ENCODE measurements at regions not wholly inside any gene's neighbourhood (a gene's known extent, or its start where the extent isn't known, plus 50 kb on each side); places are given as distances from the start of the nearest gene placed in this dataset.

- no peak overlapping the region for H2AFZ ChIP-seq (ENCODE audit: low read length)
These were observed 276.1 kb downstream of the HDGFL1 start for GRCh38 chr6:22845467-22845866.

DNA sequence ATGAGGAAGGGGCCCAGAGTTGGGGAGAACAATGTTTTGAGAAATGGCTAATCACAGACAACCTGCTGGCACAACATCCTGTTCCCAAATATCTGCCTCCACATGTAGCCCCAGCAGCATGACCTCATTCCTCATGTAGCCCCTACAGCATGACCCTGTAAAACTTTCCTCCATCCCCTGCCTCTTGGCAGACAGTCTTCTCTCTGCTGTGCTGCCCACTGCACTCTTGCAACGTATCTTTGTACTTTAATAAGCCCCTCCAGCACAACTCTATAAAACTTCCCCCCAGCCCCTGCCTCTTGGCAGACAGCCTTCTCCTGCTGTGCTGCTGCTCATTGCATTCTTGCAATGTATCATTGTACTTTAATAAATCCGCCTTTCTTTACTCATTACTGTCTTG lies 278.8 kb downstream of the HDGFL1 start:
- Histone ChIP-seq H3K4me2 (ENCODE audit: low read depth, low read length, poor library complexity, severe bottlenecking) (no peak overlapping the region), H2AFZ (ENCODE audit: low read length) (no peak overlapping the region), H3K4me1 (ENCODE audit: insufficient read depth, low read length, poor library complexity, severe bottlenecking) (no peaks in the 10 kb centered on the region), H3K4me3 (ENCODE audit: low read length, poor library complexity, severe bottlenecking) (no peak overlapping the region), H3K9ac (ENCODE audit: low read depth, low read length, poor library complexity, severe bottlenecking) (no peak overlapping the region), H3K36me3 (ENCODE audit: insufficient read depth, low read length) (no peaks in the 10 kb centered on the region), H4K20me1 (ENCODE audit: insufficient read depth, low read length, poor library complexity, severe bottlenecking) (no peaks in the 10 kb centered on the region), H3K9me3 (ENCODE audit: insufficient read depth, low read depth, low read length) (no peaks in the 10 kb centered on the region), H3K79me2 (ENCODE audit: insufficient read depth, low read length) (no peaks in the 10 kb centered on the region), H3K9me2 (replicated peaks; ENCODE audit: low read depth, low read length) (no peaks in the 10 kb centered on the region), H3K27me3 (ENCODE audit: insufficient read depth, low read length, poor library complexity, severe bottlenecking) (no peaks in the 10 kb centered on the region), H3F3A (ENCODE audit: low read depth) (no peaks in the 10 kb centered on the region)
- no peak for TF ChIP-seq EZH2phosphoT487 (IDR thresholded peaks at IDR 0.05; ENCODE audit: borderline replicate concordance)
- TF ChIP-seq CTCF (conservative IDR thresholded peaks at IDR 0.05; ENCODE audit: low read length) = no peak

More at GRCh38 chr6:22845467-22845866, 276.1 kb downstream of the HDGFL1 start:
- Histone ChIP-seq H4K20me1 (ENCODE audit: insufficient read depth, low read length, poor library complexity, severe bottlenecking) (no peaks in the 10 kb centered on the region), H3K36me3 (ENCODE audit: insufficient read depth, low read length) (no peaks in the 10 kb centered on the region), H3K79me2 (ENCODE audit: insufficient read depth, low read length) (no peaks in the 10 kb centered on the region), H3F3A (ENCODE audit: low read depth) (no peaks in the 10 kb centered on the region), H3K9me3 (ENCODE audit: insufficient read depth, low read depth, low read length) (no peaks in the 10 kb centered on the region), H3K27me3 (ENCODE audit: insufficient read depth, low read length, poor library complexity, severe bottlenecking) (no peaks in the 10 kb centered on the region), H3K4me3 (ENCODE audit: low read length, poor library complexity, severe bottlenecking) (no peak overlapping the region), H3K4me1 (ENCODE audit: insufficient read depth, low read length, poor library complexity, severe bottlenecking) (no peaks in the 10 kb centered on the region), H3K9me2 (replicated peaks; ENCODE audit: low read depth, low read length) (no peaks in the 10 kb centered on the region), H3K9ac (ENCODE audit: low read depth, low read length, poor library complexity, severe bottlenecking) (no peak overlapping the region), H3K4me2 (ENCODE audit: low read depth, low read length, poor library complexity, severe bottlenecking) (no peak overlapping the region)
- TF ChIP-seq CTCF (conservative IDR thresholded peaks at IDR 0.05; ENCODE audit: low read length) (no peak), EZH2phosphoT487 (IDR thresholded peaks at IDR 0.05; ENCODE audit: borderline replicate concordance) (no peak)

DNA sequence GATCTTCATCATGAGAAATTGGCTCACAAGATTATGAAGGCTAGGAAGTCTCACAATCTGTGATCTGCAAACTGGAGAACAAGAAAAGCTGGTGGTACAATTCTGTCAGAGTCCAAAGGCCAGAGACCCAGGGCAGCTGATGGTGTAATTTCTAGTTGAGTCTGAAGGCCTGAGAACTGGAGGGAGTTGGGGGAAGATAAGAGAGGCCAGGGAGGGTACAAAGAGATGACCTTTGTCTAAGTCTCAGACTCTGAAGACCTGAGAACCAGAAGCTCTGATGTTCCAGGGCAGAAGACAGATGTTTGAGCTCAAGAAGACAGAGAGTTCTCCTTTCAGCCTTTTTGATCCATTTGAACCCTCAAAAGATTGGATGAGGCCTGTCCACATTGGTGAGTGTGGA lies 280.6 kb downstream of the HDGFL1 start:
- H3K9me3 ChIP-seq (ENCODE audit: insufficient read depth, low read depth, low read length) = no peaks in the 10 kb centered on the region
- no peaks in the 10 kb centered on the region for H3F3A ChIP-seq (ENCODE audit: low read depth)
- no peaks in the 10 kb centered on the region for H3K79me2 ChIP-seq (ENCODE audit: insufficient read depth, low read length)
- H3K9me2 ChIP-seq (replicated peaks; ENCODE audit: low read depth, low read length) = no peaks in the 10 kb centered on the region
- H3K27me3 ChIP-seq (ENCODE audit: insufficient read depth, low read length, poor library complexity, severe bottlenecking) = no peaks in the 10 kb centered on the region
- H3K9ac ChIP-seq (ENCODE audit: low read depth, low read length, poor library complexity, severe bottlenecking) = no peak overlapping the region
- H2AFZ ChIP-seq (ENCODE audit: low read length) = no peak overlapping the region
- no peaks in the 10 kb centered on the region for H3K36me3 ChIP-seq (ENCODE audit: insufficient read depth, low read length)
- H3K4me1 ChIP-seq (ENCODE audit: insufficient read depth, low read length, poor library complexity, severe bottlenecking) = no peaks in the 10 kb centered on the region
- no peaks in the 10 kb centered on the region for H4K20me1 ChIP-seq (ENCODE audit: insufficient read depth, low read length, poor library complexity, severe bottlenecking)
- no peak overlapping the region for H3K4me3 ChIP-seq (ENCODE audit: low read length, poor library complexity, severe bottlenecking)
- no peak overlapping the region for H3K4me2 ChIP-seq (ENCODE audit: low read depth, low read length, poor library complexity, severe bottlenecking)
- TF ChIP-seq EZH2phosphoT487 (IDR thresholded peaks at IDR 0.05; ENCODE audit: borderline replicate concordance) = no peak
- no peak for TF ChIP-seq CTCF (conservative IDR thresholded peaks at IDR 0.05; ENCODE audit: low read length)

All from Loucy (cell line).